Endothelial cell of umbilical vein (primary cell): ENCODE measurements at regions not wholly inside any gene's neighbourhood (a gene's known extent, or its start where the extent isn't known, plus 50 kb on each side); places are given as distances from the start of the nearest gene placed in this dataset.

Source experiments
- EZH2 ChIP-seq: IDR thresholded peaks from 2 replicates; pipeline ENCODE4 v1.6.1; 2012; ENCODE audit warnings: borderline replicate concordance, low read depth, mild to moderate bottlenecking, moderate library complexity, low read length, inconsistent platforms; ENCODE audit not compliant: severe bottlenecking
- FOS ChIP-seq: IDR thresholded peaks from 2 replicates; pipeline ENCODE4 v1.6.1; 2011; ENCODE audit warnings: mild to moderate bottlenecking, low read length, moderate library complexity, borderline replicate concordance; ENCODE audit not compliant: insufficient read depth
- JUN ChIP-seq: IDR thresholded peaks from 2 replicates; pipeline ENCODE4 v1.6.1; 2011; ENCODE audit warnings: borderline replicate concordance, low read depth; ENCODE audit not compliant: insufficient read length, insufficient read depth
- POLR2A ChIP-seq: IDR thresholded peaks from 2 replicates; pipeline ENCODE4 v1.6.1; 2012; ENCODE audit warnings: low read depth, mild to moderate bottlenecking, control low read depth, low read length
- TF ChIP-seq, protein P1 (sequence below), 2 donors: IDR thresholded peaks; 1 replicate in 1 of 2; 2 replicates in 1 of 2; pipeline ENCODE4 v1.5.1; 2011; ENCODE audit warnings: low read length in 2 of 2, mild to moderate bottlenecking in 2 of 2, moderate library complexity in 2 of 2, control low read depth in 1 of 2, inconsistent platforms in 1 of 2, low read depth in 1 of 2; ENCODE audit not compliant: insufficient read depth in 1 of 2; ENCODE audit errors: extremely low read depth in 1 of 2
- TF ChIP-seq, protein P2 (sequence below): IDR thresholded peaks from 2 replicates; pipeline ENCODE4 v1.6.1; 2011; ENCODE audit not compliant: insufficient read depth, insufficient read length

DNA sequence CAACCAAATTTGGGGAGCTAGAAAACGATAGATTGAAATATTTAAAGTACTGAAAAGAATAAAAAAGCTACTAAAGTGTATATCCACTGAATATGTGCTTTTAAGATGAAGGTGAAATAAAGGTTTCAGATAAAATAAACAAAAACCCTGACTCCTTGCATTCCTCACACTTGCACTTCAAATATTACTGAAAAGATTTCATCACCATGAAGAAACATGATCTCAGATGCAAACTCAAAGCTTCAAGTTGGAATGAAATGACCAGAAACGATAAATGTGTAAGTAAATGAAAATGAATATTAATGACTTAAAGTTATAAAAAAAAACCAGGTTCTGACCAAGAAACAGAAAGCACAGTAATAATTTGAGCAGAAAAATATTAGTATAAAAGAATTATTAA, 1246.0 kb upstream of the ACVR2A start:
- TF ChIP-seq, protein P1, sequence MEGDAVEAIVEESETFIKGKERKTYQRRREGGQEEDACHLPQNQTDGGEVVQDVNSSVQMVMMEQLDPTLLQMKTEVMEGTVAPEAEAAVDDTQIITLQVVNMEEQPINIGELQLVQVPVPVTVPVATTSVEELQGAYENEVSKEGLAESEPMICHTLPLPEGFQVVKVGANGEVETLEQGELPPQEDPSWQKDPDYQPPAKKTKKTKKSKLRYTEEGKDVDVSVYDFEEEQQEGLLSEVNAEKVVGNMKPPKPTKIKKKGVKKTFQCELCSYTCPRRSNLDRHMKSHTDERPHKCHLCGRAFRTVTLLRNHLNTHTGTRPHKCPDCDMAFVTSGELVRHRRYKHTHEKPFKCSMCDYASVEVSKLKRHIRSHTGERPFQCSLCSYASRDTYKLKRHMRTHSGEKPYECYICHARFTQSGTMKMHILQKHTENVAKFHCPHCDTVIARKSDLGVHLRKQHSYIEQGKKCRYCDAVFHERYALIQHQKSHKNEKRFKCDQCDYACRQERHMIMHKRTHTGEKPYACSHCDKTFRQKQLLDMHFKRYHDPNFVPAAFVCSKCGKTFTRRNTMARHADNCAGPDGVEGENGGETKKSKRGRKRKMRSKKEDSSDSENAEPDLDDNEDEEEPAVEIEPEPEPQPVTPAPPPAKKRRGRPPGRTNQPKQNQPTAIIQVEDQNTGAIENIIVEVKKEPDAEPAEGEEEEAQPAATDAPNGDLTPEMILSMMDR (IDR thresholded peaks at IDR 0.05; ENCODE audit: extremely low read depth in 1 of 2, insufficient read depth in 1 of 2, low read depth in 1 of 2, low read length in 2 of 2) = no peak
- no peak for TF ChIP-seq JUN
- TF ChIP-seq POLR2A = no peak
- TF ChIP-seq, protein P2, sequence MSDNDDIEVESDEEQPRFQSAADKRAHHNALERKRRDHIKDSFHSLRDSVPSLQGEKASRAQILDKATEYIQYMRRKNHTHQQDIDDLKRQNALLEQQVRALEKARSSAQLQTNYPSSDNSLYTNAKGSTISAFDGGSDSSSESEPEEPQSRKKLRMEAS = no peak
- TF ChIP-seq EZH2 = no peak
- no peak for TF ChIP-seq FOS
